Adrenal gland (tissue), 5 donors: ENCODE measurements at regions not wholly inside any gene's neighbourhood (a gene's known extent, or its start where the extent isn't known, plus 50 kb on each side); places are given as distances from the start of the nearest gene placed in this dataset.

ENCODE experiments used
- POLR2A ChIP-seq, 2 donors: fragments of 450-650 bp; IDR thresholded peaks; one replicate each; pipeline ENCODE4 v1.6.1; 2017; ENCODE audit warnings: antibody characterized with exemption in 2 of 2, mild to moderate bottlenecking in 2 of 2, moderate library complexity in 1 of 2
- TF ChIP-seq, protein P1 (sequence below), 6 experiments: fragments of 450-650 bp in 4 of 6; fragments of 200-600 bp in 2 of 6; sonication (generic) in 1 of 6; IDR thresholded peaks; 1 replicate in 5 of 6; 2 replicates in 1 of 6; pipeline versions ENCODE4 v1.5.1 to v1.8.0; 2016 to 2021; ENCODE audit warnings: antibody characterized with exemption in 6 of 6, mild to moderate bottlenecking in 2 of 6, moderate library complexity in 1 of 6
- donor health status: DM: no; HTN: no; CAD: no.

GRCh38 chr11:69938206-69938605 lies 119.0 kb upstream of the FGF3 start:
- no peak for TF ChIP-seq POLR2A (IDR thresholded peaks at IDR 0.05)
- TF ChIP-seq, protein P1, sequence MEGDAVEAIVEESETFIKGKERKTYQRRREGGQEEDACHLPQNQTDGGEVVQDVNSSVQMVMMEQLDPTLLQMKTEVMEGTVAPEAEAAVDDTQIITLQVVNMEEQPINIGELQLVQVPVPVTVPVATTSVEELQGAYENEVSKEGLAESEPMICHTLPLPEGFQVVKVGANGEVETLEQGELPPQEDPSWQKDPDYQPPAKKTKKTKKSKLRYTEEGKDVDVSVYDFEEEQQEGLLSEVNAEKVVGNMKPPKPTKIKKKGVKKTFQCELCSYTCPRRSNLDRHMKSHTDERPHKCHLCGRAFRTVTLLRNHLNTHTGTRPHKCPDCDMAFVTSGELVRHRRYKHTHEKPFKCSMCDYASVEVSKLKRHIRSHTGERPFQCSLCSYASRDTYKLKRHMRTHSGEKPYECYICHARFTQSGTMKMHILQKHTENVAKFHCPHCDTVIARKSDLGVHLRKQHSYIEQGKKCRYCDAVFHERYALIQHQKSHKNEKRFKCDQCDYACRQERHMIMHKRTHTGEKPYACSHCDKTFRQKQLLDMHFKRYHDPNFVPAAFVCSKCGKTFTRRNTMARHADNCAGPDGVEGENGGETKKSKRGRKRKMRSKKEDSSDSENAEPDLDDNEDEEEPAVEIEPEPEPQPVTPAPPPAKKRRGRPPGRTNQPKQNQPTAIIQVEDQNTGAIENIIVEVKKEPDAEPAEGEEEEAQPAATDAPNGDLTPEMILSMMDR (IDR thresholded peaks at IDR 0.05) = no peak
